VCaP (cell line): ENCODE measurements at regions not wholly inside any gene's neighbourhood (a gene's known extent, or its start where the extent isn't known, plus 50 kb on each side); places are given as distances from the start of the nearest gene placed in this dataset.

Experiments used
- H3K27ac ChIP-seq: fragments of 450-650 bp; 2 replicates; pipeline ENCODE4 v1.5.1; 2017
- CTCF ChIP-seq: fragments of 450-650 bp; conservative IDR thresholded peaks from 2 replicates; pipeline ENCODE4 v1.5.1; 2017; ENCODE audit warnings: mild to moderate bottlenecking, moderate library complexity

- TF ChIP-seq CTCF: no peak
- H3K27ac ChIP-seq: no peak overlapping the region
These were observed 168.4 kb downstream of the ZC3H11B start for GRCh38 chr1:219444474-219444873.

GRCh38 chr1:219443763-219444162, 169.1 kb downstream of the ZC3H11B start:
- H3K27ac ChIP-seq: no peak overlapping the region
- no peak for TF ChIP-seq CTCF

- H3K27ac ChIP-seq: no peak overlapping the region
- no peak for TF ChIP-seq CTCF
These were observed 170.3 kb downstream of the ZC3H11B start for GRCh38 chr1:219442611-219443061.

GRCh38 chr1:219441884-219442283, 171.0 kb downstream of the ZC3H11B start:
- H3K27ac ChIP-seq: no peak overlapping the region
- TF ChIP-seq CTCF: no peak

- no peak for TF ChIP-seq CTCF
- no peak overlapping the region for H3K27ac ChIP-seq
These were observed 173.5 kb downstream of the ZC3H11B start for GRCh38 chr1:219439376-219439775.

GRCh38 chr1:219438386-219438785, 174.5 kb downstream of the ZC3H11B start:
- TF ChIP-seq CTCF: no peak
- H3K27ac ChIP-seq: no peak overlapping the region

GRCh38 chr1:219434923-219435297, 178.0 kb downstream of the ZC3H11B start:
- H3K27ac ChIP-seq: no peak overlapping the region
- no peak for TF ChIP-seq CTCF
